ENCODE measurements at regions not wholly inside any gene's neighbourhood (a gene's known extent, or its start where the extent isn't known, plus 50 kb on each side); places are given as distances from the start of the nearest gene placed in this dataset.

GRCh38 chr5:108649646-108650045 is 98.1 kb upstream of the FER start:
- DNase-seq (ENCODE audit: low read depth in 2 of 2), result no peak

DNA sequence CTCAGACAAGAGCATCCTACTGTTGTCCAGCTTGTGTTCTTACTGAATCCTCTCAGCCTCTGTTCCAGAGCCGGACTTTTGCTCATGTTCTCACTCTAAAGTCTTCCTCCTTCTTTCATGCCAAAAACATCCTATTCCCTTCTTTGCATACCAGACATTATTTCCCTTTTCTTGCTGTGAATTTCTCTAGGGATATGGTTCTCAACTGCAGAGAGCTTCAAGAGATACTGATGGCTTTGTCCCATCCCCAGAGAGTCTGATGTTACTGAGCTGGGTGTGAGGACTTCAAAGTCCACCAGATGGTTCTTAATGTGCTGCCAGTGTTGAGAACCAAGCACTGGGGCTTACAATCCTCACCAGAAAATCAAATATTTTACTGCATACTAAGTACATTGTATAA is 98.6 kb upstream of the FER start:
- no peak for DNase-seq (ENCODE audit: low read depth in 2 of 2)

DNA sequence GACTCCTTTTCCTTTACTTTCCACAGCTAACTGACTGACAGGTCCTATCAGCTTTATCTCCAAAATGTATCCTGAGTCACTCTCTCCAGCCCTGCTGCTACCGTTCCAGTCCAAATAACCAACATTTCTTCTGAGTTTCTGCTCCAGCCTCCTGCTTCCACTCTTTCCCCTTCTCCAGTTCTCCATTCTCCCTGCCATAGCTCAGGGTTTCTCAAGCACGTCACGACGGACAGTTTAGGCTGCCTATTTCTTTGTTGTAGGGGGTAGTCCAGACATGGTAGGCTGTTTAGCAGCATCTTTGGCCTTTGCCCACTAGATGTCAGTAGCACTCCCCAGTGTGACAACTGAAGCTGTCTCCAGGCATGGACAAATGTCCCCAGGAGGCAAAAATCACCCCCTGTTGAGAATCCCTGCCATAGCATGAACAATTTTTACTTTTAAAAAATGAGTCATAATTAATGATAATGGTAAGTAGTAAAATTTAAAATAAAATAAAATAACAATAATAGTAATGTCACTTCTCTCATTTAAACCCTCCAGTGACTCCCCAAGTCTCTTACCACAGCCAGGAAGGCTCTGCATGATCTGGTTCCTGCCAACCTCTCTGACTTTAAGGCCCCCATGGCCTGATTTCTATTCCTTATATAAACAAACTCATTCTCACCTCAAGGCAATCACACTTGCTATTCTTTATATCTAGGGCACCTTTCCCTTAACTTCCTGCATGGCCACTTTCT is 105.4 kb upstream of the FER start:
- peak; percentile 38 to 74 for DNase-seq (ENCODE audit: low read depth in 2 of 2)

GRCh38 chr5:108641596-108641995 is 106.1 kb upstream of the FER start:
- no peak for DNase-seq (ENCODE audit: low read depth in 2 of 2)

- DNase-seq (ENCODE audit: low read depth in 2 of 2), result no peak
Observed at GRCh38 chr5:108639366-108639765, 108.3 kb upstream of the FER start.

- no peak for DNase-seq (ENCODE audit: low read depth in 2 of 2)
Observed at GRCh38 chr5:108638021-108638420, 109.7 kb upstream of the FER start.

- DNase-seq (ENCODE audit: low read depth in 2 of 2), result no peak
Observed at GRCh38 chr5:108637134-108637533, 110.6 kb upstream of the FER start.

- DNase-seq (ENCODE audit: low read depth in 2 of 2), result no peak
Observed at GRCh38 chr5:108636135-108636853, 111.4 kb upstream of the FER start.

GRCh38 chr5:108634617-108635288 is 112.9 kb upstream of the FER start:
- no peak for DNase-seq (ENCODE audit: low read depth in 2 of 2)

DNA sequence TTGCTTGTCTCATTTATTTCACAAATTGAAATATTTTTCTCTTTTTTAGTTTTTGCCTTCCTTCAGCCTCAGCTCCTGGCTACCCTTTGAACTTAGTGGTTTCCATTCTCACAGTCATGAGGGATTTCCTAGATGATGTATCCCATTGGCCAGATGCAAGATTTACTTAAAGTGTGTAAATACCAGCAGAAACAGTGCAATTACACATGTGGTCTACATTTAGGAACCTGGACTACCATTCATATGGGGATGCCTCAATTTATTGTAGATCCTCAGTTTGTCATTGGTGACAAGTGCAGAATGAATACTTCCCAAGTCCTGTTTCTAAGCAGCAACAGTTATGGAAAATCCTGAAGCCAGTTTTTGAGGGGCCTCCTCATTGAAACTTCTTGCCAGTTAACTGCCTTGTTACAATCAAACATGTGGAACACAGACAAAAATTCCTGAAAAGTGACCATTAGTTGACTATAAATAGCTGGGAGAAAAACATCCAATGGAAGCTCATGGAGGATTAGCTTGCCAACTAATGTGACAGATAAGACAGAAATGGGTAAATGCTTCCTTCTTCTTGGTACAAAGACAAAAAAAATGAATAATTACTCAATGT is 113.6 kb upstream of the FER start:
- DNase-seq (ENCODE audit: low read depth in 2 of 2), result no peak

- no peak for DNase-seq (ENCODE audit: low read depth in 2 of 2)
Observed at GRCh38 chr5:108629779-108630528, 117.7 kb upstream of the FER start.

DNA sequence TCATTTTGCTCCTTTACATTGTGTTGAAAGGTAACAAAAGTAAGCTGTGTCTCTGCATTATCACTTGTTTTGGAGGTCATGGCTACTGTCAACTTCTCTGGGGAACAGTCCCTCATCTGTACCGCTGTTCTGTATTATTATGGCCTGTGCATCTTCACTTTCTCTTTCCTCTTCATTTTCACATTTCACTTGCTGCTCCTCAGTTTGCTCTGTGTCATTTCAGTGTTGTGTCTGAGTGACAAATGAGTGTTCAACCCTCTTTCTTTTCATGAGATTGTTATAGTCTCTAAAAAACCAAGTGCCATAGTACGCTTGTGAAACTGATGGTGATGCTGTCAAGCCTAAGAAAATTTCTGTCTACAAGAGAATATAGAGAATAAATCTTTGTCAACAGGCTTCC is 122.0 kb upstream of the FER start:
- no peak for DNase-seq (ENCODE audit: low read depth in 2 of 2)

GRCh38 chr5:108623826-108624225 is 123.9 kb upstream of the FER start:
- DNase-seq (ENCODE audit: low read depth in 2 of 2), result no peak

DNA sequence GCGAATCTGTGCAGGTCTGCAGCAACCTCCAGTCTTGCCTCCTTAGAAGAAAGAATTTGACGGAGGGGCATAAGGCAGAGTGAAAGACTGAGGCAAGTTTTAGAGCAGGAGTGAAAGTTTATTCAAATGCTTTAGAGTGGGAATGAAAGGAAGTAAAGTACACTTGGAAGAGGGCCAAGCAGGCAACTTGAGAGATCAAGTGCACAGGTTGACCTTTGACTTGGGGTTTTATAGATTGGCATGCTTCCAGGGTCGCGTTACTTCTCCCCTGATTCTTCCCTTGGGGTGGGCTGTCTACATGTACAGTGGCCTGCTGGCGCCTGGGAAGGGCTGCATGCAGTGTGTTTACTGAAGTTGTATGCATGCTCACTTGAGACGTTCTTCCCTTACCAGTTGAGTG is 127.2 kb upstream of the FER start:
- DNase-seq (ENCODE audit: low read depth in 2 of 2), result no peak

- no peak for DNase-seq (ENCODE audit: low read depth in 2 of 2)
Observed at GRCh38 chr5:108619815-108620214, 127.9 kb upstream of the FER start.

DNA sequence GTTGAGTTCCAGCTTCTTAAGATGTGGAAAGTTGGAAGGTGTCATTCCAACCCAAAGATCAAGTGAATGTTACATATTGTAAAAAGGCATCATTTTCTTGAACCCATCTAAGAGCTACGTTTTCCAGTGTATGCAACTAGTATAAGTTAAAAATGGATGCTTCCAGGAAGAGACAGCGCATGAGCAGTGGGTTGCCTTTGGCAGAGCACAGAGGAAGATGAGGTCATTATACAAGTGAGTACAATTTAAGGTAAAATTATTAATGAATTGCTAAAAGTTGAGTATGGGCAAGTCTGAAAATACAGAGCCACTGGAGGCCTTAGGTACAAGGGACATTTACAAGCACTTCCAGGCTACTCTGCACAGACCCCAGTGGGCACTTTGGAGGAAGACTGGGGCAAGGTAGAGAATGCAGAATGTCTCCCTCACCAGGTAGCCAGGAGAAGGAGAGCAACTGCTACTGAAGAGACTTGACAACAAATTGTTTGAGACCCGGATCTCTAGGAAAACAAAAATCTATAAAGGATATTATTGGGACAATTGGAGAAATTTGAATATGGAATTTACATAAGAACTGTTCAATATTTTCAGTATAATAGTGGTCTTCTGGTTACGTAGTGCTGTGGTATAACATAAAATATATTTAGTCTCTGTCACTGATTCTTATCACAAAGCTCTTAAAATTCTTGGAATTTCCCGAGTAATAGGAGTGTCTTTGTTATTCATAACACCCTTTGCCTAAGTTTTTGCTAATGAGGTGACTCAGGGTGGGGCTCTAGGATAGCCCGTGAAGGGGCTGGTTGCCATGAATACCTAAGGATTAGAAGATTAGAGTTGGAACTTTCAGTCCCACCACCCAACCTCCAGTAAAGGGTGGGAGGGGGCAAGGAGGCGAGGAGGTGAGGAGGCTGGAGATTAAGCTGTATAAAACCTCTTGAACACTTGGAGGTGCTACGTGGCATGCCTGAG is 129.9 kb upstream of the FER start:
- DNase-seq (ENCODE audit: low read depth in 2 of 2), result no peak

- no peak for DNase-seq (ENCODE audit: low read depth in 2 of 2)
Observed at GRCh38 chr5:108615216-108615615, 132.5 kb upstream of the FER start.

- DNase-seq (ENCODE audit: low read depth in 2 of 2), result no peak
Observed at GRCh38 chr5:108607421-108607820, 140.3 kb upstream of the FER start.

GRCh38 chr5:108606185-108606584 is 141.5 kb upstream of the FER start:
- DNase-seq (ENCODE audit: low read depth in 2 of 2), result no peak

- no peak for DNase-seq (ENCODE audit: low read depth in 2 of 2)
Observed at GRCh38 chr5:108602830-108603229, 144.9 kb upstream of the FER start.
